Endothelial cell of umbilical vein (primary cell): ENCODE measurements at regions not wholly inside any gene's neighbourhood (a gene's known extent, or its start where the extent isn't known, plus 50 kb on each side); places are given as distances from the start of the nearest gene placed in this dataset.

ENCODE experiments used
- BruUV-seq: library from RNA; stranded (reverse); fragments of 400-500 nt; replicated peaks from 2 replicates; lab custom pipeline; 2021; lab: Mats Ljungman, UMichigan
- CTCF ChIA-PET: fragments of 300-600, 350-600 bp; sonication (Branson Sonifier 250); formaldehyde crosslinking; loops from one replicate; lab custom pipeline; 2021; ENCODE audit warnings: antibody characterized with exemption, inconsistent platforms; lab: Charles Lee
- POLR2A ChIA-PET: fragments of 300-600, 350-600 bp; sonication (Branson Sonifier 250); formaldehyde crosslinking; loops from one replicate; lab custom pipeline; 2021; ENCODE audit warnings: antibody characterized with exemption, inconsistent platforms; lab: Charles Lee
- DNase-seq: peaks from one replicate; pipeline ENCODE4 v3.0.0-alpha.2; 2011; ENCODE audit warnings: low read depth, low spot score
- FAIRE-seq: peaks from 2 replicates; lab custom pipeline; 2011; peaks lifted over from hg19 to GRCh38; lab: Jason Lieb, UNC
- H2AFZ ChIP-seq: 2 replicates; pipeline ENCODE4 v1.6.0; 2012; ENCODE audit warnings: low read depth, low read length, control low read depth, inconsistent platforms
- H3K27ac ChIP-seq: 2 replicates; pipeline ENCODE4 v1.5.1; 2011; ENCODE audit warnings: low read depth, mild to moderate bottlenecking, control low read depth, low read length, moderate library complexity; ENCODE audit not compliant: insufficient read depth
- H3K27me3 ChIP-seq, 2 experiments: 2 replicates each; pipeline versions ENCODE4 v1.6.0 to v1.6.1; 2011; ENCODE audit warnings: low read length in 2 of 2, mixed read lengths in 1 of 2; ENCODE audit not compliant: control insufficient read depth in 2 of 2, insufficient read depth in 2 of 2
- H3K36me3 ChIP-seq, 2 experiments: 2 replicates in 1 of 2; 3 replicates in 1 of 2; pipeline ENCODE4 v1.5.1; 2011; ENCODE audit warnings: low read length in 2 of 2, mild to moderate bottlenecking in 1 of 2, moderate library complexity in 1 of 2; ENCODE audit not compliant: control insufficient read depth in 2 of 2, insufficient read depth in 2 of 2; ENCODE audit errors: extremely low read depth in 1 of 2
- H3K4me1 ChIP-seq: 3 replicates; pipeline ENCODE4 v1.5.1; 2011; ENCODE audit warnings: mild to moderate bottlenecking, low read length; ENCODE audit not compliant: control insufficient read depth, insufficient read depth; ENCODE audit errors: extremely low read depth
- H3K4me2 ChIP-seq: 2 replicates; pipeline ENCODE4 v1.6.1; 2011; ENCODE audit warnings: low read length, control low read depth, mixed read lengths; ENCODE audit not compliant: insufficient read depth
- H3K4me3 ChIP-seq, 3 experiments: fragments of 200-600 bp in 1 of 3; sonication (generic), shearing (Covaris generic) in 1 of 3; replicated peaks in 1 of 3; 2 replicates each; pipeline ENCODE4 v1.5.1; 2011 to 2016; ENCODE audit warnings: control low read depth in 3 of 3, low read length in 3 of 3, mild to moderate bottlenecking in 2 of 3, inconsistent platforms in 1 of 3, low read depth in 1 of 3, moderate library complexity in 1 of 3; ENCODE audit not compliant: insufficient read depth in 1 of 3
- H3K79me2 ChIP-seq: 2 replicates; pipeline ENCODE4 v1.6.0; 2012; ENCODE audit warnings: low read length, inconsistent platforms; ENCODE audit not compliant: control insufficient read depth, insufficient read depth
- H3K9ac ChIP-seq: replicated peaks from 2 replicates; pipeline ENCODE3; 2011; ENCODE audit warnings: low read length, control low read depth; ENCODE audit not compliant: insufficient read depth; ENCODE audit errors: extremely low read depth
- H3K9me1 ChIP-seq: replicated peaks from 3 replicates; pipeline ENCODE4 v1.6.0; 2011; ENCODE audit warnings: mild to moderate bottlenecking, low read length; ENCODE audit not compliant: control insufficient read depth, insufficient read depth; ENCODE audit errors: extremely low read depth
- H3K9me3 ChIP-seq: replicated peaks from 2 replicates; pipeline ENCODE4 v1.5.1; 2012; ENCODE audit warnings: low read length, inconsistent platforms; ENCODE audit not compliant: control insufficient read depth, insufficient read depth
- H4K20me1 ChIP-seq: replicated peaks from 2 replicates; pipeline ENCODE3; 2011; ENCODE audit warnings: mild to moderate bottlenecking, low read length; ENCODE audit not compliant: control insufficient read depth, insufficient read depth; ENCODE audit errors: extremely low read depth
- CTCF ChIP-seq, 2 donors: IDR thresholded peaks; 1 replicate in 1 of 2; 2 replicates in 1 of 2; pipeline ENCODE4 v1.5.1; 2011; ENCODE audit warnings: low read length in 2 of 2, mild to moderate bottlenecking in 2 of 2, moderate library complexity in 2 of 2, control low read depth in 1 of 2, inconsistent platforms in 1 of 2, low read depth in 1 of 2; ENCODE audit not compliant: insufficient read depth in 1 of 2; ENCODE audit errors: extremely low read depth in 1 of 2
- EZH2 ChIP-seq: IDR thresholded peaks from 2 replicates; pipeline ENCODE4 v1.6.1; 2012; ENCODE audit warnings: borderline replicate concordance, low read depth, mild to moderate bottlenecking, moderate library complexity, low read length, inconsistent platforms; ENCODE audit not compliant: severe bottlenecking
- FOS ChIP-seq: IDR thresholded peaks from 2 replicates; pipeline ENCODE4 v1.6.1; 2011; ENCODE audit warnings: mild to moderate bottlenecking, low read length, moderate library complexity, borderline replicate concordance; ENCODE audit not compliant: insufficient read depth
- GATA2 ChIP-seq: IDR thresholded peaks from 2 replicates; pipeline ENCODE4 v1.7.0; 2011; ENCODE audit warnings: low read depth, mild to moderate bottlenecking, moderate library complexity, mixed read lengths, low read length; ENCODE audit not compliant: insufficient read length, insufficient read depth
- JUN ChIP-seq: IDR thresholded peaks from 2 replicates; pipeline ENCODE4 v1.6.1; 2011; ENCODE audit warnings: borderline replicate concordance, low read depth; ENCODE audit not compliant: insufficient read length, insufficient read depth
- MAX ChIP-seq: IDR thresholded peaks from 2 replicates; pipeline ENCODE4 v1.6.1; 2011; ENCODE audit not compliant: insufficient read depth, insufficient read length
- MYC ChIP-seq: IDR thresholded peaks from one replicate; pipeline ENCODE4 v1.6.1; 2011; ENCODE audit warnings: mild to moderate bottlenecking, low read depth, low read length
- POLR2A ChIP-seq: IDR thresholded peaks from 2 replicates; pipeline ENCODE4 v1.6.1; 2012; ENCODE audit warnings: low read depth, mild to moderate bottlenecking, control low read depth, low read length
- POLR2AphosphoS5 ChIP-seq: IDR thresholded peaks from 2 replicates; pipeline ENCODE4 v1.6.1; 2012; ENCODE audit warnings: low read depth, mild to moderate bottlenecking, control low read depth, low read length, moderate library complexity; ENCODE audit not compliant: insufficient read depth
- dilution Hi-C: fragments of 300-500 bp; cut with MboI; formaldehyde crosslinking; loops from one replicate; pipeline ENCODE4 v1.15.0; 2019; ENCODE audit warnings: low sequenced_read_pairs; ENCODE audit not compliant: extremely low pct_ligation_motif_present
- intact Hi-C: fragments of 100-400 bp; cut with micrococcal nuclease; formaldehyde crosslinking; loops from one replicate; pipeline ENCODE4 v1.10.0; 2022

GRCh38 chr3:110397115-110397514 lies 674.5 kb upstream of the NECTIN3 start:
- POLR2A ChIA-PET, result no interaction called here
- Histone ChIP-seq H3K9ac (no peak overlapping the region), H3K36me3 (no peaks in the 10 kb centered on the region), H3K4me2 (no peak overlapping the region), H3K4me1 (no peaks in the 10 kb centered on the region), H3K4me3 (no peak overlapping the region), H2AFZ (no peak overlapping the region), H3K9me3 (no peaks in the 10 kb centered on the region), H3K27ac (no peak overlapping the region), H3K27me3 (no peaks in the 10 kb centered on the region), H3K79me2 (no peaks in the 10 kb centered on the region), H3K9me1 (no peaks in the 10 kb centered on the region), H4K20me1 (no peaks in the 10 kb centered on the region)
- FAIRE-seq, result no peak
- no TSS peak for BruUV-seq
- CTCF ChIA-PET, result no interaction called here
- peak; percentile 20 for DNase-seq
- intact Hi-C loops (no loop called here), dilution Hi-C loops (no loop called here)
- TF ChIP-seq EZH2 (no peak), GATA2 (no peak), MYC (no peak), POLR2AphosphoS5 (no peak), FOS (no peak), MAX (no peak), POLR2A (no peak), CTCF (IDR thresholded peaks at IDR 0.05; ENCODE audit: extremely low read depth in 1 of 2, insufficient read depth in 1 of 2, low read depth in 1 of 2, low read length in 2 of 2) (no peak), JUN (no peak)
